MV-4-11 (cell line): ENCODE measurements at regions not wholly inside any gene's neighbourhood (a gene's known extent, or its start where the extent isn't known, plus 50 kb on each side); places are given as distances from the start of the nearest gene placed in this dataset.
"Not testable (repeated sequence)": the region's sequence is repeated elsewhere in the genome, so short reads cannot be mapped to it uniquely, and the experiment has no call there.

Experiments
- DNase-seq: peaks from one replicate; lab custom pipeline; 2025; lab: John Stamatoyannopoulos, UW

- DNase-seq = no peak
Observed at GRCh38 chr21:28074676-28075075, 918.0 kb downstream of the LTN1 start.

- DNase-seq = no peak
Observed at GRCh38 chr21:28072601-28073000, 920.1 kb downstream of the LTN1 start.

GRCh38 chr21:28069450-28069923 lies 923.2 kb downstream of the LTN1 start:
- no peak for DNase-seq

- DNase-seq = no peak
Observed at GRCh38 chr21:28068455-28069358, 924.0 kb downstream of the LTN1 start.

- no peak for DNase-seq
Observed at GRCh38 chr21:28066596-28067387, 925.9 kb downstream of the LTN1 start.

- peak; percentile 74 for DNase-seq
Observed at GRCh38 chr21:28066076-28066475, 926.6 kb downstream of the LTN1 start.

GRCh38 chr21:28063241-28064216 lies 929.1 kb downstream of the LTN1 start:
- DNase-seq = no peak

- DNase-seq = not testable (repeated sequence)
Observed at GRCh38 chr21:28052956-28053355, 939.7 kb downstream of the LTN1 start.

GRCh38 chr21:28051649-28052048 lies 941.0 kb downstream of the LTN1 start:
- peak; percentile 40 for DNase-seq

- not testable (repeated sequence) for DNase-seq
Observed at GRCh38 chr21:28035692-28036091, 957.0 kb downstream of the LTN1 start.

GRCh38 chr21:28034916-28035315 lies 957.8 kb downstream of the LTN1 start:
- DNase-seq = not testable (repeated sequence)

- not testable (repeated sequence) for DNase-seq
Observed at GRCh38 chr21:28034334-28034733, 958.3 kb downstream of the LTN1 start.

- DNase-seq = not testable (repeated sequence)
Observed at GRCh38 chr21:28032652-28033051, 960.0 kb downstream of the LTN1 start.

- not testable (repeated sequence) for DNase-seq
Observed at GRCh38 chr21:28031066-28031465, 961.6 kb downstream of the LTN1 start.

- no peak for DNase-seq
Observed at GRCh38 chr21:28025111-28025510, 967.6 kb downstream of the LTN1 start.

- no peak for DNase-seq
Observed at GRCh38 chr21:28018741-28019669, 973.7 kb downstream of the LTN1 start.

GRCh38 chr21:28018213-28018612 lies 974.5 kb downstream of the LTN1 start:
- no peak for DNase-seq

- DNase-seq = no peak
Observed at GRCh38 chr21:28016571-28016970, 976.1 kb downstream of the LTN1 start.

- DNase-seq = not testable (repeated sequence)
Observed at GRCh38 chr21:28013123-28013522, 979.6 kb downstream of the LTN1 start.

GRCh38 chr21:28011970-28012369 lies 980.7 kb downstream of the LTN1 start:
- DNase-seq = not testable (repeated sequence)
